BJ (cell line): ENCODE measurements at regions not wholly inside any gene's neighbourhood (a gene's known extent, or its start where the extent isn't known, plus 50 kb on each side); places are given as distances from the start of the nearest gene placed in this dataset.

ENCODE experiments used
- CTCF ChIA-PET: fragments of 350-600 bp; formaldehyde crosslinking; extraction: SDS; loops from one replicate; lab custom pipeline; 2021; ENCODE audit warnings: antibody characterized with exemption, inconsistent platforms; lab: Yijun Ruan, JAX
- POLR2A ChIA-PET: fragments of 300-600 bp; sonication (Branson Sonifier 250); formaldehyde crosslinking; extraction: SDS; loops from one replicate; lab custom pipeline; 2021; ENCODE audit warnings: antibody characterized with exemption; lab: Charles Lee
- DNase-seq: peaks from one replicate; pipeline ENCODE4 v3.0.0-alpha.2; 2011; ENCODE audit warnings: low read depth
- H3K27me3 ChIP-seq: 2 replicates; pipeline ENCODE4 v1.6.0; 2011; ENCODE audit warnings: low read length; ENCODE audit not compliant: control insufficient read depth, insufficient read depth
- H3K36me3 ChIP-seq: 2 replicates; pipeline ENCODE4 v1.5.1; 2011; ENCODE audit warnings: low read length; ENCODE audit not compliant: control insufficient read depth, insufficient read depth
- H3K4me3 ChIP-seq: 2 replicates; pipeline ENCODE4 v1.5.1; 2011; ENCODE audit warnings: low read depth, mild to moderate bottlenecking, control low read depth, low read length
- CTCF ChIP-seq: IDR thresholded peaks from 2 replicates; pipeline ENCODE4 v1.5.1; 2011; ENCODE audit warnings: low read depth, mild to moderate bottlenecking, control low read depth, inconsistent platforms, low read length, moderate library complexity; ENCODE audit not compliant: insufficient read depth

DNA sequence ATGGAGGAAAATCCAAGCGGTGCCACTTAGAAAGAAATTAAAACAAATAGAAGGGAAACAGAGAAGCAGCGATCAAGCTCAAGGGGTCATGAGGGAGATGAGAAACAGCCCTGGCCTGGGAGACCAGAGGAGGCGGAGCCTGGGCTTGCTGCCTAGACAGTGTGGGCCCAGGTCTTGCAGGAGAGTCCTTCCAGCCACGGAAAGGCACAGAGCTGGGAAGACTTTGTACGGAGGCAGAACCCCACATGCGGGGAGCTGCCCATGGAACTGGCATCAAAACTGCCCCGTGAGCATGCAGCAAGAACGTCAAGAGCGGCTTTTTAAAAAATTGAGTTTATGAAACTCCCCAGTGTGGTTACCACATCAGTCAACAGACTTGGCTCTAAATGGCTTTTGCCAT is 119.4 kb downstream of the IRX1 start:
- Histone ChIP-seq H3K36me3 (no peaks in the 10 kb centered on the region), H3K4me3 (no peak overlapping the region), H3K27me3 (no peaks in the 10 kb centered on the region)
- no peak for TF ChIP-seq CTCF
- DNase-seq = no peak
- ChIA-PET POLR2A (no interaction called here), CTCF (no interaction called here)

DNA sequence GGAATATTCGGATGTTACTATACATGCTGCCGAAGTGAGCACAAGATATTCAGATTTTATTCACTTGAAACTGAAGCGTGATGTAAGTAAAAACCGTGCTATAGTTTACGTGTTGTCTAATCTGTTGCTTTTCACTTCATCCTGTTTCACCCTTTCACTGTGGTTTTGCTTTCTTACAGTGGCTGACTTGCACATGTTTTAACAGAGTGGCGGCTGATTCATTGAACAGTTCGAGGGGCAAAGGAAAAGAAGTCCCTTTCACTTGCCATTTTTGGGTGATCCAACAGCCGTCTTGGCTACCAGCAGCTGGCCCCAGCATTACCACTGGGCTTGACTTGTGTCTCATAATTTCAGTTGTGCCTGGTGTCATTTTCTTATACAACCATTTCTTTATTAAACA is 134.0 kb downstream of the IRX1 start:
- no peak overlapping the region for H3K4me3 ChIP-seq
- TF ChIP-seq CTCF = no peak
- H3K36me3 ChIP-seq = no peaks in the 10 kb centered on the region
- H3K27me3 ChIP-seq = no peaks in the 10 kb centered on the region
- CTCF ChIA-PET = no interaction called here
- POLR2A ChIA-PET = no interaction called here
- no peak for DNase-seq

DNA sequence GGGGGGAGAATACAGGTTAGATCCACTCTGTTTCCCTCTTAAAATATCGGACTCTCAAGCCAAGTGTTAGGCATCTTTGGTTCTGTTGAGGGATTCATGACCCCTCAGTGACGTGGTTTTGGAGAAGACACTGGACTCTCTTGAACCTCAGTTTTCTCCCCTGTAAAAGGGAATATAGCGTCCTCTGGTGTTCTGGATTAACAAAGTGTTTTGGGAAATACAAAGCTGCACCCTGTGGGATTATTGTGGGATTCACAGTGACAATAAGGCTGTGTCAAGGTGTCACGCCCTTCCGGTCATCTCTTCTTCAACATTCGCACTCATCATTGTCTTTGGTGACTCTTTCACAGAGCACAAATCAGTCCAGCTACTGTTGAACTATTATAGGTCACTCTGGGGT is 139.0 kb downstream of the IRX1 start:
- CTCF ChIA-PET = no interaction called here
- Histone ChIP-seq H3K27me3 (no peaks in the 10 kb centered on the region), H3K36me3 (no peaks in the 10 kb centered on the region), H3K4me3 (no peak overlapping the region)
- no peak for TF ChIP-seq CTCF
- POLR2A ChIA-PET = no interaction called here
- no peak for DNase-seq

DNA sequence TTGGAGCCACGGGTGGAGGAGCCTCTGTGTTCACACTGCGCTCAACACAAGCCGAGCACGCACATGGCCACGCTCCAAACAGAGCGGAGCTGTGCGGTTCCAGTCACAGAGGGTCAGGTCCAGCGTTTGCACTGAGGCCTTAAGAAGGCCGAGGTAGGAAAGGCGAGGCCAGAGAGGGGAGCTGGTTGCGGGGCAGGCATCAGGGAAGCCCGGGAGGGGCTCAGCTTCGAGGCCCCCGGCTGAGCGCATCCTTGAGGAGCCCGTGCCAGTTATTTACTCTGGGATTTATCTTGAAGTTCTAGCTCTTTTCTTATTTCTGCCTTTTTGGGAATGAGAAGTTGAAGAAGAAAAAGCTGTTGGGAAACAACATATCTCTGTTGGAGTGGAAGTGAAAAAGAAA is 140.8 kb downstream of the IRX1 start:
- ChIA-PET CTCF (no interaction called here), POLR2A (no interaction called here)
- no peak for TF ChIP-seq CTCF
- no peak for DNase-seq
- H3K36me3 ChIP-seq = no peaks in the 10 kb centered on the region
- H3K4me3 ChIP-seq = no peak overlapping the region
- H3K27me3 ChIP-seq = no peaks in the 10 kb centered on the region

- Histone ChIP-seq H3K36me3 (no peaks in the 10 kb centered on the region), H3K4me3 (no peak overlapping the region), H3K27me3 (no peaks in the 10 kb centered on the region)
- no peak for TF ChIP-seq CTCF
- POLR2A ChIA-PET = no interaction called here
- CTCF ChIA-PET = no interaction called here
- no peak for DNase-seq
Measured at GRCh38 chr5:3736926-3737325, 141.3 kb downstream of the IRX1 start.
